Mesendoderm (in vitro differentiated cells): ENCODE measurements at regions not wholly inside any gene's neighbourhood (a gene's known extent, or its start where the extent isn't known, plus 50 kb on each side); places are given as distances from the start of the nearest gene placed in this dataset.

ENCODE experiments used
- DNase-seq: peaks from one replicate; pipeline ENCODE4 v3.0.0; 2013
- H2AK5ac ChIP-seq: 2 replicates; pipeline ENCODE4 v1.6.1; 2013; ENCODE audit warnings: low read length, inconsistent platforms
- H2BK120ac ChIP-seq: 2 replicates; pipeline ENCODE4 v1.6.1; 2013; ENCODE audit warnings: low read depth, mild to moderate bottlenecking, low read length, moderate library complexity, mixed read lengths
- H2BK15ac ChIP-seq: replicated peaks from 2 replicates; pipeline ENCODE4 v1.6.1; 2013; ENCODE audit warnings: low read depth, mild to moderate bottlenecking, moderate library complexity
- H2BK5ac ChIP-seq: 2 replicates; pipeline ENCODE4 v1.6.1; 2013; ENCODE audit warnings: low read length, inconsistent platforms
- H3K18ac ChIP-seq: 2 replicates; pipeline ENCODE4 v1.6.1; 2013; ENCODE audit warnings: mild to moderate bottlenecking, low read length, mixed read lengths
- H3K23ac ChIP-seq: one replicate; pipeline ENCODE4 v1.6.1; 2013; ENCODE audit warnings: low read length
- H3K27ac ChIP-seq: 2 replicates; pipeline ENCODE4 v1.5.1; 2013; ENCODE audit warnings: low read depth, mild to moderate bottlenecking, inconsistent platforms, low read length, moderate library complexity
- H3K27me3 ChIP-seq: 2 replicates; pipeline ENCODE4 v1.6.1; 2013; ENCODE audit warnings: low read length, control low read depth, mild to moderate bottlenecking, inconsistent platforms; ENCODE audit not compliant: insufficient read depth, poor library complexity
- H3K36me3 ChIP-seq: 2 replicates; pipeline ENCODE4 v1.6.1; 2013; ENCODE audit warnings: low read length, inconsistent platforms; ENCODE audit not compliant: control insufficient read depth, insufficient read depth
- H3K4ac ChIP-seq: one replicate; pipeline ENCODE4 v1.6.1; 2013; ENCODE audit warnings: low read depth, mild to moderate bottlenecking, low read length, moderate library complexity
- H3K4me1 ChIP-seq: 2 replicates; pipeline ENCODE4 v1.6.1; 2013; ENCODE audit warnings: low read depth, low read length, inconsistent platforms; ENCODE audit not compliant: control insufficient read depth
- H3K4me2 ChIP-seq: 2 replicates; pipeline ENCODE4 v1.6.1; 2013; ENCODE audit warnings: low read length
- H3K4me3 ChIP-seq: 2 replicates; pipeline ENCODE4 v1.5.1; 2013; ENCODE audit warnings: mild to moderate bottlenecking, low read length
- H3K56ac ChIP-seq: one replicate; pipeline ENCODE4 v1.6.1; 2013; ENCODE audit warnings: low read length
- H3K79me1 ChIP-seq: 2 replicates; pipeline ENCODE4 v1.6.1; 2013; ENCODE audit warnings: low read length, inconsistent platforms
- H3K79me2 ChIP-seq: 2 replicates; pipeline ENCODE4 v1.6.1; 2013; ENCODE audit warnings: mild to moderate bottlenecking, low read length; ENCODE audit not compliant: control insufficient read depth, insufficient read depth
- H3K9ac ChIP-seq: 2 replicates; pipeline ENCODE4 v1.6.1; 2013; ENCODE audit warnings: low read length, inconsistent platforms
- H4K5ac ChIP-seq: one replicate; pipeline ENCODE4 v1.6.1; 2013; ENCODE audit warnings: low read length
- H4K8ac ChIP-seq: one replicate; pipeline ENCODE4 v1.6.1; 2013; ENCODE audit warnings: low read depth, mild to moderate bottlenecking, control low read depth, low read length, moderate library complexity
- WGBS: extraction: QIAGEN DNeasy Blood & Tissue Kit; methylation state at CpG from one replicate; pipeline ENCODE4 v1.1.7; 2013; ENCODE audit warnings: low lambda C conversion rate, missing lambda C conversion rate; ENCODE audit not compliant: insufficient coverage; ENCODE audit errors: extremely low coverage; 5-methylcytosine and 5-hydroxymethylcytosine counted together

- Histone ChIP-seq H3K23ac (no peak overlapping the region), H3K79me2 (no peaks in the 10 kb centered on the region), H3K9ac (no peak overlapping the region), H3K4me1 (no peaks in the 10 kb centered on the region), H2BK120ac (no peak overlapping the region), H3K36me3 (no peaks in the 10 kb centered on the region), H3K4me3 (no peak overlapping the region), H3K4me2 (no peak overlapping the region), H4K5ac (no peak overlapping the region), H2BK15ac (no peak overlapping the region), H3K27me3 (no peaks in the 10 kb centered on the region), H3K4ac (no peak overlapping the region), H2AK5ac (no peak overlapping the region), H3K18ac (no peak overlapping the region), H4K8ac (no peak overlapping the region), H3K56ac (no peak overlapping the region), H3K27ac (no peak overlapping the region), H3K79me1 (no peaks in the 10 kb centered on the region), H2BK5ac (no peak overlapping the region)
- DNase-seq: no peak
- no CpG with 5 or more reads among the region's 6 CpGs for WGBS
Observed at GRCh38 chr2:107687073-107687472, 139.6 kb upstream of the RGPD4 start.

GRCh38 chr2:107688135-107688534 lies 138.6 kb upstream of the RGPD4 start:
- Histone ChIP-seq H2BK15ac (no peak overlapping the region), H4K8ac (no peak overlapping the region), H3K56ac (no peak overlapping the region), H3K9ac (no peak overlapping the region), H2BK5ac (no peak overlapping the region), H4K5ac (no peak overlapping the region), H2BK120ac (no peak overlapping the region), H3K4me2 (no peak overlapping the region), H3K23ac (no peak overlapping the region), H3K4me3 (no peak overlapping the region), H3K18ac (no peak overlapping the region), H3K27ac (no peak overlapping the region), H3K4me1 (no peaks in the 10 kb centered on the region), H3K27me3 (no peaks in the 10 kb centered on the region), H3K36me3 (no peaks in the 10 kb centered on the region), H2AK5ac (no peak overlapping the region), H3K79me1 (no peaks in the 10 kb centered on the region), H3K4ac (no peak overlapping the region), H3K79me2 (no peaks in the 10 kb centered on the region)
- no CpG with 5 or more reads among the region's 5 CpGs for WGBS
- no peak for DNase-seq

- no peak overlapping the region for H2BK15ac ChIP-seq
- no peak overlapping the region for H3K4me2 ChIP-seq
- H3K27ac ChIP-seq: no peak overlapping the region
- DNase-seq: no peak
- H2BK120ac ChIP-seq: no peak overlapping the region
- no peaks in the 10 kb centered on the region for H3K79me2 ChIP-seq
- no peak overlapping the region for H3K9ac ChIP-seq
- no peaks in the 10 kb centered on the region for H3K4me1 ChIP-seq
- no peak overlapping the region for H2BK5ac ChIP-seq
- no CpG with 5 or more reads among the region's 3 CpGs for WGBS
- no peak overlapping the region for H4K8ac ChIP-seq
- H3K79me1 ChIP-seq: no peaks in the 10 kb centered on the region
- H3K23ac ChIP-seq: no peak overlapping the region
- no peak overlapping the region for H3K4ac ChIP-seq
- H3K27me3 ChIP-seq: no peaks in the 10 kb centered on the region
- no peak overlapping the region for H3K4me3 ChIP-seq
- H3K36me3 ChIP-seq: no peaks in the 10 kb centered on the region
- H2AK5ac ChIP-seq: no peak overlapping the region
- no peak overlapping the region for H4K5ac ChIP-seq
- no peak overlapping the region for H3K56ac ChIP-seq
- no peak overlapping the region for H3K18ac ChIP-seq
Observed at GRCh38 chr2:107693604-107694003, 133.1 kb upstream of the RGPD4 start.

- Histone ChIP-seq H3K79me1 (no peaks in the 10 kb centered on the region), H3K27ac (no peak overlapping the region), H3K4ac (no peak overlapping the region), H4K8ac (no peak overlapping the region), H3K18ac (no peak overlapping the region), H3K9ac (no peak overlapping the region), H2BK5ac (no peak overlapping the region), H3K27me3 (no peaks in the 10 kb centered on the region), H2BK120ac (no peak overlapping the region), H3K79me2 (no peaks in the 10 kb centered on the region), H3K36me3 (no peaks in the 10 kb centered on the region), H3K23ac (no peak overlapping the region), H2AK5ac (no peak overlapping the region), H3K4me2 (no peak overlapping the region), H3K56ac (no peak overlapping the region), H2BK15ac (no peak overlapping the region), H3K4me3 (no peak overlapping the region), H3K4me1 (no peaks in the 10 kb centered on the region), H4K5ac (no peak overlapping the region)
- no CpG with 5 or more reads among the region's 5 CpGs for WGBS
- no peak for DNase-seq
Observed at GRCh38 chr2:107694667-107695066, 132.0 kb upstream of the RGPD4 start.

- Histone ChIP-seq H3K4me3 (no peak overlapping the region), H3K56ac (no peak overlapping the region)
- no peak for DNase-seq
Observed at GRCh38 chr2:107697385-107697784, 129.3 kb upstream of the RGPD4 start.

GRCh38 chr2:107698861-107699260 lies 127.8 kb upstream of the RGPD4 start:
- H3K79me1 ChIP-seq: no peaks in the 10 kb centered on the region
- H3K4me1 ChIP-seq: no peaks in the 10 kb centered on the region
- H2BK5ac ChIP-seq: no peak overlapping the region
- no peak overlapping the region for H4K5ac ChIP-seq
- no peaks in the 10 kb centered on the region for H3K27me3 ChIP-seq
- no peak overlapping the region for H2BK120ac ChIP-seq
- no peak for DNase-seq
- no peaks in the 10 kb centered on the region for H3K79me2 ChIP-seq
- no peak overlapping the region for H3K4me2 ChIP-seq
- H3K4ac ChIP-seq: no peak overlapping the region
- H3K27ac ChIP-seq: no peak overlapping the region
- no peak overlapping the region for H2AK5ac ChIP-seq
- H3K18ac ChIP-seq: no peak overlapping the region
- WGBS: no CpG with 5 or more reads among the region's 3 CpGs
- no peak overlapping the region for H3K4me3 ChIP-seq
- no peak overlapping the region for H3K56ac ChIP-seq
- H3K36me3 ChIP-seq: no peaks in the 10 kb centered on the region
- no peak overlapping the region for H2BK15ac ChIP-seq
- no peak overlapping the region for H3K23ac ChIP-seq
- no peak overlapping the region for H3K9ac ChIP-seq
- no peak overlapping the region for H4K8ac ChIP-seq

More at GRCh38 chr2:107697385-107697784, 129.3 kb upstream of the RGPD4 start:
- Histone ChIP-seq H3K36me3 (no peaks in the 10 kb centered on the region), H3K9ac (no peak overlapping the region), H3K4ac (no peak overlapping the region), H2BK120ac (no peak overlapping the region), H3K27ac (no peak overlapping the region), H4K8ac (no peak overlapping the region), H3K4me2 (no peak overlapping the region), H3K79me1 (no peaks in the 10 kb centered on the region), H3K4me1 (no peaks in the 10 kb centered on the region), H2BK15ac (no peak overlapping the region), H3K18ac (no peak overlapping the region), H3K79me2 (no peaks in the 10 kb centered on the region), H3K27me3 (no peaks in the 10 kb centered on the region), H4K5ac (no peak overlapping the region), H2AK5ac (no peak overlapping the region), H3K23ac (no peak overlapping the region), H2BK5ac (no peak overlapping the region)
